Keratinocyte (primary cell): ENCODE measurements at regions not wholly inside any gene's neighbourhood (a gene's known extent, or its start where the extent isn't known, plus 50 kb on each side); places are given as distances from the start of the nearest gene placed in this dataset.

Experiments
- CTCF ChIP-seq, 3 experiments: IDR thresholded peaks in 1 of 3; conservative IDR thresholded peaks in 1 of 3; optimal IDR thresholded peaks in 1 of 3; 2 replicates in 2 of 3; 3 replicates in 1 of 3; pipeline versions ENCODE3 to v1.5.1; 2011; ENCODE audit warnings: low read length in 3 of 3, mild to moderate bottlenecking in 3 of 3, moderate library complexity in 2 of 3, control low read depth in 1 of 3, inconsistent platforms in 1 of 3; ENCODE audit not compliant: insufficient read depth in 2 of 3; ENCODE audit errors: extremely low read depth in 1 of 3
- EZH2 ChIP-seq: IDR thresholded peaks from one replicate; pipeline ENCODE4 v1.6.1; 2012; ENCODE audit warnings: inconsistent platforms, mild to moderate bottlenecking, low read length, moderate library complexity

GRCh38 chr5:91457681-91458058 lies 74.6 kb upstream of the ARRDC3 start:
- TF ChIP-seq EZH2 (no peak), CTCF (optimal IDR thresholded peaks at IDR 0.05 in 1 of 3, IDR thresholded peaks at IDR 0.05 in 1 of 3, conservative IDR thresholded peaks at IDR 0.05 in 1 of 3; ENCODE audit: extremely low read depth in 1 of 3, insufficient read depth in 2 of 3, low read length in 3 of 3) (no peak)
